Neural cell (in vitro differentiated cells): ENCODE measurements at regions not wholly inside any gene's neighbourhood (a gene's known extent, or its start where the extent isn't known, plus 50 kb on each side); places are given as distances from the start of the nearest gene placed in this dataset.

Experiments used
- CTCF ChIP-seq: fragments of 450-650 bp; IDR thresholded peaks from 2 replicates; pipeline ENCODE4 v1.5.1; 2014; ENCODE audit warnings: antibody characterized with exemption, mild to moderate bottlenecking, moderate library complexity; ENCODE audit not compliant: poor library complexity, severe bottlenecking
- EP300 ChIP-seq: fragments of 450-650 bp; conservative IDR thresholded peaks from 2 replicates; pipeline ENCODE4 v1.6.1; 2014; ENCODE audit warnings: antibody characterized with exemption, mild to moderate bottlenecking, moderate library complexity; ENCODE audit not compliant: poor library complexity, severe bottlenecking
- RAD21 ChIP-seq: fragments of 450-650 bp; conservative IDR thresholded peaks from 2 replicates; pipeline ENCODE4 v1.6.1; 2014; ENCODE audit warnings: antibody characterized with exemption, mild to moderate bottlenecking, moderate library complexity
- REST ChIP-seq: IDR thresholded peaks from 2 replicates; pipeline ENCODE4 v1.6.1; 2012; ENCODE audit warnings: borderline replicate concordance

- TF ChIP-seq CTCF (no peak), EP300 (no peak), RAD21 (no peak), REST (no peak)
Measured at GRCh38 chr2:188788621-188789020, 185.6 kb upstream of the COL3A1 start.
